ENCODE measurements at regions not wholly inside any gene's neighbourhood (a gene's known extent, or its start where the extent isn't known, plus 50 kb on each side); places are given as distances from the start of the nearest gene placed in this dataset.
"Not testable (repeated sequence)": the region's sequence is repeated elsewhere in the genome, so short reads cannot be mapped to it uniquely, and the experiment has no call there.

DNA sequence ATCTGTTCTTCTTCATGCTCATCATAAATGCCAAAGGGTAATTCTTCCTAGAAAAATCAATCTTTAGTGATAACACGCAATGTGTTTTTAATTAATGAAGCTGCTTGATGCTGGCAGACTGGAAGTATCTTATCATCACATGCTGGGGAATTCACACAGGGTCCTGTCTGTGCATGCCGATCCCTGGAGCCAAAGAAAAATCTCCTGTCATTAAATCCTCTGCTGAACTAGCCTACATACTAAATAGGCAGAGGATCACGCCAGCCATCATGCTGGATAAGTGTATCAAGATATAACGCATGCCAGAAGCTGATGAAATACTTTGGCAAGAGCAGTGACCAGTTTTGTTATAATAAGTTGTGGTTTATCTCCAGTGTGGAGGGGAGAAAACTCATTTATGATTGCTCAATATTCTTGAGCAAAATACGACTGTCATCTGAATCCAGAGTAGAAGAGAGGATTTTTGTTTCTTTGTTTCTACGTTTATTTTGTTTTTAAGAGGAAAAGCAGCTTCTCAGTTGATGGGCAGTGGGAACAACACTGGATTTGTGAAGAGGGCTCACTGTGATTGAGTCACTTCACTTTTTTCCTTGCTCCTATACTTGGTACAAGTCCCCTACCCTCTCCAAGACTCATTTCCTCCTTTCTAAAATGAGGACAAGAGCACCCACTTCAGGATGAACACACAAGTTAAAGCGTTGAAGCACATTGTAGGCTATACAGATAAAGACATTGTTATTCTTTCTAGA is 649.1 kb downstream of the TNS3 start:
- intact Hi-C loops (cut with DNase I) = no loop called here
- DNase-seq (ENCODE audit: low spot score) = no peak

DNA sequence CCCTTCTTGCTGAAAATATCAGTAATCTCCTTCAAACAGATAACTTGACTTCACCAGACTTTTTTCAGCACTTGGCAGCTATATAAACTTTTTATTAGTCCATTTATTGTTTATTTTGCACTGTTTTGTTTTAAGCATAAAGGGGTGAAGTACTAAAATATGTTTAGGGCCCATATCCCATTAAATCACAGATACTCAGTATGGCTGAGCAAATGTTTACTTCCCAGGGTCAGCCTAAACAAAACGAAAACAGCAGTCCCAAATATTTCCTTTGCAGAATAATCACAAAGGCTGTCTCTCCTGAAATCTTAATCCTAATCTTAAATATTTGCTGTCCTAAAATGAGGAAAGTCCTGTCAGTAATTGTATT is 649.6 kb downstream of the TNS3 start:
- intact Hi-C loops (cut with DNase I) = no loop called here
- no peak for DNase-seq (ENCODE audit: low spot score)

DNA sequence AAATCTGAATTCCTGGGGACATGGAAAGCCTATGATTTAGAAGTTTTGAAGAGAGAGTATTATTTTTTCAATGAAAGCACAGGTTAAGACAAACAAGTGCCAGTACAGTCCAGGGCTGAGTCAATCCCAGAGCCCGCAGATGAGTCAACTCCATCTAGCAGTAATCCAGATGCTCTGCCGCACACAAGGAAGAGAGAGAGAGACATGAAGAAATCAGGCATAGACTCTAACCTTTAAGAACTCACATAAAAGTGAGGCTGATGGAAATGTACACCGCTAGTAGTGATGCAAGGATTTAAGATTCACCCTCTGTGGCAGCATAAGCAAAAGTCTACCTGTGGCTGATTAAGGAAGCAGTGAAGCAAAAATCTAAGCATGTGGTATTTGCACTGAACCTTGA is 651.5 kb downstream of the TNS3 start:
- intact Hi-C loops (cut with DNase I) = no loop called here
- no peak for DNase-seq (ENCODE audit: low spot score)

DNA sequence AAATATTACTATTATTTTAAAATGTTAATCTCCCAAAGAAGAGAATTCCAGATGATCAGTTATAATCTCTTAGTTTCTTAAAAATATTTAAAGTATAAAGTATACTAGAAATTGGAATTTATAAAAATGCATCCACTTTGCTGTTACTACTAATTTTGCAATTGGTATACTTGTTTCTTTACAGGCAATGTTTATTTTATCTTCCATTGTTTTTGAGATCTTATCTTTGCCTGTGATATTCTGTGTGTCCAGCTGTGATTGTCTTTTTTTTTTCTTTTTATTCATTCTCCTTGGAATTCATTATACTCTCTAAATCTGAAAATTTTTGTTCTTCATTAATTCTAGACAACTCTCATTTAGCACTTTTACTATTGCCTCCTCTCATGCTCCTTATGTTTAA is 652.6 kb downstream of the TNS3 start:
- DNase-seq (ENCODE audit: low spot score) = no peak
- intact Hi-C loops (cut with DNase I) = no loop called here

DNA sequence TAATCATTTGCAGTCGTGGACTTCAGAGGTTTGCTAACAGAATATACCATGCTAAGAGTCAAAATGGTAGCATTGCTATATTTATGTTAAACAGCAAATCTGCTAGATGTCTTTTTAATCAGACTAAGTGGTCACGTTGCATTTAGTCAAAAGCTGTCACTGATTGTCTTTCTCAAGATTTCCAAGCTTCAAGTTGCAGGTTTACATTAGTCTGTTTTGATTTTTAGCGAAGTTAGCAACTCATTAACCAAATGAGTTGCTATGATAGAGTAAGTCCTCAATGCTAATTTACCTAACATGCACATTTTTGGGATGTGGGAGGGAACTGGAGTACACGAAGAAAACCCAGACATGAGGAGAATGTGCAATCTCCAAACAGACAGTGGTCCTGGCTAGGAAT is 653.2 kb downstream of the TNS3 start:
- intact Hi-C loops (cut with DNase I) = no loop called here

DNA sequence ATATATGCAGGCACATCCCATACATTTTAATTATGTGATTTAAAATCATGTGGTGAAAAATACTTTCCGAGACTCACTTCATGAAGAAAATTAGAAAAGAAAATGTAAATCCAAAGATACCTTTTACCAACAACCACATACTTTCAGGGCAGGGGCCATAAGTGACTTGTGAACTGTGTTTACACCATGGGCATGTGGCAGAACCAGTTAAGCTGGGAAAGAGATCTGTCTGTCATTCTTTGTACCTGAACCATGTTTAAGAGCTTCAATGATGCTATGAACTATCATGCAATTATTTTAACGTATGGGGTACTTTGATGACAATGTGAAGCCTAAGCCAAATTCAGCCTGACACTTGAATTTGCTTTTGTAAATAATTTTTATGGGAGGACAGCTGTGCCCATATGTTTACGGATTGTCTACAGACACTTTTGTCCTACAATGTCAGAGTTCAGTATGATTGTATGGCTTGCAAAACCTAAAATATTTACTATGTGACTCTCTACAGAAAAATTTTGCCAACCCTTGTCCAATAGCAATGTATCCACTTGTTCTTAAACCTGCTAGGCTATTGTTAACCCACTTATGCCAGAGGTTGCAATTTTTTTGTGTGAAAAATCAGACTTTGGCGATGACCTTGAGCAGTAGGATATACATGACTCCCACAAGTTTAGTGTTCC is 654.6 kb downstream of the TNS3 start:
- no peak for DNase-seq (ENCODE audit: low spot score)
- intact Hi-C loops (cut with DNase I) = no loop called here

More for the DNA sequence above, 653.2 kb downstream of the TNS3 start:
- DNase-seq (ENCODE audit: low spot score) = no peak

DNA sequence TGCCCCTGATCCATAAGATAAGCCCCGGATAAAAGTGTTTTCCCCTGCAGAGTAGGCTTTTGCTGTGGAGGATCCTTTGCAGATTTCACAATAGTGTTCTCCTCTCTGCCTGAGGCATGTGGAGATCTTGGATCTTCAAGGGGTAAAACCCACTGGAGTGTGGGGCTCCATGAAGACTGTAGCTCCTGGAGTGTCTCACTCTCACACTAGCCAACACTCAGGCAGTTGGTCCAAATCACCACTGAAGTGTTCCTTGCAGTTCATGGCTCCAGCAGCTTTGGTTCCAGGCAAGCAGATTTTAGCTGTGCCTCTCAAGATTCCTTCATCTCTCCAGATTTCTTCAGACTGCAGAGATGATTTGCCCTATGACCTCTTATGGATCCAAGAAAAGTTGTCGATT is 665.3 kb downstream of the TNS3 start:
- no peak for DNase-seq (ENCODE audit: low spot score)
- intact Hi-C loops (cut with DNase I) = no loop called here

DNA sequence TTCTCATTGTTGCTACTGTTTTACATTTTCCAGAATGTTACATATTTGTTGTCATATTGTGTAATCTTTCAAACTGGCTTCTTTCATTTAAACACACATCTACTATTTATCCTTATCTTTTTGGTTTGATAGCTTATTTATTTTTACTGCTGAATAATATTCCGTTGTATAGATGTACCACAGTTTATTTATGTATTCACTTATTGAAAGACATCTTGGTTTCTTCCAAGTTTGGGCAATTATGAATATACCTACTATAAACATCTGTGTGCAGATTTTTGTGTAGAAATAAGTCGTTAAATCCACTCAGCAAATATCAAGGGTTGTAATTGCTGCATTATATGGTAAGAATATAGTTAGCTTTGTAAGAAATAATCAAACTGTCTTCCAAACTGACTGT is 669.2 kb downstream of the TNS3 start:
- intact Hi-C loops (cut with DNase I) = no loop called here
- DNase-seq (ENCODE audit: low spot score) = no peak

DNA sequence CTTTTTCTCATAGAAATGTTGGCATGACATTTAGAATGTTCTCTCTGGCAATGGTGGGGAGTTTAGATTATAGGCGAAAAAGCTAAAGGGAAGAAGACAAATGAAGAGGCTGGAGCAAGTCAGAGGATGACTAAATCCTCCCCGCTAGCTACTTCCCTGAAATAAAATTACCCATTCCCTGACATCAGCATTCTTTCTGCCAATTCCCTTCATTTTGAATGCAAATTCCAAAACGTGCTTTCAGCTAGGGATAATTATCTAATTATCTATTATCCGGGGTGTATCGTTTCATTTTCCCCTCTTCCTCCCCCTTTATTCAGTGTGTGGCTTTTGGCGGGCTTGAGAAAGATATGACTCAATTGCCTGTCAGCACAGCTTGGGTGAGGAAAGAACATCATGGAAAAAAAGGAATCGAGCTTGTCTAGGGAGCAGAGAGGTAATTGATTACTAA is 672.3 kb downstream of the TNS3 start:
- intact Hi-C loops (cut with DNase I) = no loop called here

DNA sequence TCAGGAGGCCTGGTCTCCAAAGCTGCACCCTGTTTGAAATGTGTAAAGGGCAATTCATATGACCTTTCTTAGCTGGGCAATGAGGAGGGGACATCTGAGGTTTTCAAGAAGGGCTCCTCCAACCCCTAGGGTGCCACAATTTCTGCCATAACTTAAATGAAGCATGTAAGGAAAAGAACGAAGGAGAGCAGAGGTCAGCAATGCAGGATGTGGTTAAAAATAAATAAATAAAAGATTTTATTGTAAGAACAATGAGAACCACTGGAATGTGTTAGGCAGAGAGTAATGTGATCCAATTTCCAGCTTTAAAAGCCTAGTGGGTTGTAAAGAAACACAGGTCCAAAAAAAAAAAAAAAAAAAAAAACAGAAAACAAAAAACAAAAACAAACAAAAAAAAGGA is 673.1 kb downstream of the TNS3 start:
- intact Hi-C loops (cut with DNase I) = no loop called here
- DNase-seq (ENCODE audit: low spot score) = no peak

More for the DNA sequence above, 672.3 kb downstream of the TNS3 start:
- no peak for DNase-seq (ENCODE audit: low spot score)

DNA sequence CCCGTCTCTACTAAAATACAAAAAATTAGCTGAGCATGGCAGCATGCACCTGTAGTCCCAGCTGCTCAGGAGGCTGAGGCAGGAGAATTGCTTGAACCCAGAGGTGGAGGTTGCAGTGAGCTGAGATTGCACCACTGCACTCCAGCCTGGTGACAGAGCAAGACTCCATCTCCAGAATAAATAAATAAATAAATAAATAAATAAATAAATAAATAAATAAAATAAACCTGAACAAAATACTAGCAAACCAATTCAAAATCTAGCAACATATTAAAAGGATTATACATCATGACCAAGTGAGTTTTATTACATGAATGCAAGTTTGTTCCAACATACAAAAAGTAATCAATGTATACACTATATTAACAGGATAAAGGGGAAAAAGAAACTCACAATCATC is 677.4 kb downstream of the TNS3 start:
- DNase-seq (ENCODE audit: low spot score); intact Hi-C loops (cut with DNase I): not testable (repeated sequence)

DNA sequence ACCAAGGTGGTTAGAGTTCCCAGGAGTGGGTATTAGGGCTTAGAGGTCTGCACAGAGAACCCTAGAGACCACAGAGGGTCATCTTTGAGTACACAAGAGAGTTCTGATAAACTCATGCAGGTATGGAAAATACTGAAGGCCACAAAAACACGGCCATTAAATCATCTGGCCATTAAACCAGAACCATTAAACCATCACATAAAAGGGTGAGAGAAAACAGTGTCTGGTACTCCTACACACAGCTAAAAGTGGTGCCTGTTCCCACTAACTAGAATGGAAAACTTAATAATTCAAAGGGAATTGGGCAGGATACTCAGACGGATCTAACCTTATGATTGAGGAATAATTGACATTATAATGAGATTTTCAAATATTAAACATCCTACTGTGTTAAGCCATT is 679.4 kb downstream of the TNS3 start:
- intact Hi-C loops (cut with DNase I) = no loop called here
- no peak for DNase-seq (ENCODE audit: low spot score)

DNA sequence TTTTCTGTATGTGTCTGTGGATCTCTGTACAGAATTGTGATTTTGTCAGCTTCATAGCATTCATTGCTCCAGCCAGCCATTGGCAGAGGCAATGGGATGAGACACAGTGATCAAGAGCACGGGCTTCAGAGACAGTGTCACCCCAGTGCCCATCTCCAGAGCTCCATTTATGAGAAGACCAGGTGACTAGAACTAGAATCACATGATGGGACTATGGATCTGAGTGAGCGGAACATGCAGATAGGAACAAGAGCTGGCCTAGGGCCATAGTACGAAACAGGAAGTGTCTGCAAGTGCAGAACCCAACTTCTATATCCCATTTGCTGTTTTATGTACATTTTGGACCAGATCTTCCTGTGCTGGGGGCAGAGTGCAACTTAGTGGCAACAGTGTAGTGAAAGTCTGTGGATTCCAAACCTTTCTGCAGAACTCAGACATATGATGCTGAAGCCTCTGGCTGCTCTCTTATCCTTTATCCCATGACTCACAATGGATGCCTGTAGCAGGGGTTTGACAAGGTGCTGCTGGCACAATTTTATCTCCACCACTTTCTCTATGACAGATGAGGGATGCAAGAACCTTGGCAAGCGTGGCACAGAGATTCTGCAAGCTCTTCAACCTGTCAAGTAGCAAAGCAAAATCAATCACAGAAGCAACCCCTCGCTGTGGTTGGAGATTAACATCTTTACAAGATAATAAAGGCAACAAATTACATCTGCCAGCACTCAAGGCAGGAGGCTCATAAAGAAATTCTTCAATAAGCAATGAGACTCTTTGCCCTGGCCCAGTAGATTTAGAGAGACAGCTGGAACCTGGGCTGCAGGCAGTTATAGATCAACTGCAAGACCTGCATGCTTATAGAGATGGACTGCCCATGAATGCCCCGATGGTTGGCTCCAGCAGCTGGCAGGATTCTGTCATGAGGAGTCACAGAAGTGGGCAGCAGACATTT is 681.3 kb downstream of the TNS3 start:
- no peak for DNase-seq (ENCODE audit: low spot score)
- intact Hi-C loops (cut with DNase I) = no loop called here

DNA sequence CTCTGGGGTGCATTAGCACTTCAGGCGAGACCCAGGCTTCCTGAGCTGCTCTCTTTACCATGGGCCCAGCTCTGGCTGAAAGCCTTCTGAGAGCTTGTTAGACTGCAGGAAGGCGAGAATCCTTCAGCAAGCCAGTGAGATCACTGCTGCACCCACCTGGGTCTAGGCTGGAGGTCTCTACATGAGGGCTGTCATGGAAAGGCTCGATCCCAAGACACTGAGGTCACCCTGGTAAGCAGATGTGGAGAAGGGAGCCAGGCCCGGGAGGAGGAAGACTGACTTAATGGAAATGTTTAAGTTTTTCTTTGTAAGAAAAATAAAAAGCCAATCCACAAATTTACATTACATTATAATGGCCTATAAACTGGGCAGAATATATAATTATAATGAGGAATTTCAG is 684.5 kb downstream of the TNS3 start:
- no peak for DNase-seq (ENCODE audit: low spot score)
- intact Hi-C loops (cut with DNase I) = no loop called here

DNA sequence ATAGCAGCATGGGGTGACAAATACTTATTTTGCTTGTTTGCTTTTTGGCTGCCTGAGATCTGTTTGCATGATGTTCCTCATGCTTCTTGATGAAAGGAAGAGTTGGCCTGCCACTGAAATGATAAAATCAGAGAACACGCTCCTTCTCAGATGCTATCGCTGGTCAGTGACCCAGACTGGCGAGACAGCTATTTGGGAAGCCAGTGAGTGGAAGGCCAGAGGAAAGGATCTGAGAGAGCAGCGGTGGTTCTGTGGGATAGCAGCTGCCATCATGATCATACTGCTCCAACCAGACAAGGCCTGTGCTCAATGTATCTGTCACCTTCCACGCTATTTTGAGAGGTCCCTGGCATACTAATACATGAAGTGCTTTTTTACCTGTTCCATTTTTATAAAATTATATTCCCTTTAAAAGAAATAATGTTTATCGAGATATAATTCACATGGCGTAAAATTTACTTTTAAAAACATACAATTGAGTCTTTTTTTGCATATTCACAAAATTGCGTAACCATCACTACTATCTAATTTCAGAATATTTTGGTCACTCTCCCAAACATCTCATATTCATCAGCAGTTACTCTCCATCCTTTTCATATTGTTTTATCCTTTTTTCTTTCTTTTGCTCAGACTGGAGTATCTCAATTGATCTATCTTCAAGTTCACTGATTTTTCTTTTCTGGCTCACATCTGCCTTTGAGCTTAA is 695.1 kb downstream of the TNS3 start:
- intact Hi-C loops (cut with DNase I) = no loop called here
- DNase-seq (ENCODE audit: low spot score) = no peak

DNA sequence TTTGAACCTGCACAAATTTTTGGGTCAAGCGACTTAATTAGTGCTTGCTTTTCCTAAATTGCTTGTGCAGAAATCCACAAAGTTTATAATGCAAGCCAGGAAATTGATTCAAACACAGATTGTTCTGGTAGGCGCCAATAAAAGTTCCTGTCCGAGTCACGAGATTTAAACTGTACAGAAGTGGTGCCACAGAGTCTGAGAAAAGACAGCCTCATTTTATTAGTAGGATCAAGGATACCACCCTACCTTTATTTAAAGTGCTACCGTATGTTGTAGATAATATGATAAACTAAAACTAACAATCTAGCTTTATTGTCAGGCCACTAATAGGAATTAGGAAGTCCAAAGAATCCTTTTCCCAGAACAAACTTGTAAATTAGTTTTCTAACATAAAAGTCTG is 696.7 kb downstream of the TNS3 start:
- intact Hi-C loops (cut with DNase I) = no loop called here

DNA sequence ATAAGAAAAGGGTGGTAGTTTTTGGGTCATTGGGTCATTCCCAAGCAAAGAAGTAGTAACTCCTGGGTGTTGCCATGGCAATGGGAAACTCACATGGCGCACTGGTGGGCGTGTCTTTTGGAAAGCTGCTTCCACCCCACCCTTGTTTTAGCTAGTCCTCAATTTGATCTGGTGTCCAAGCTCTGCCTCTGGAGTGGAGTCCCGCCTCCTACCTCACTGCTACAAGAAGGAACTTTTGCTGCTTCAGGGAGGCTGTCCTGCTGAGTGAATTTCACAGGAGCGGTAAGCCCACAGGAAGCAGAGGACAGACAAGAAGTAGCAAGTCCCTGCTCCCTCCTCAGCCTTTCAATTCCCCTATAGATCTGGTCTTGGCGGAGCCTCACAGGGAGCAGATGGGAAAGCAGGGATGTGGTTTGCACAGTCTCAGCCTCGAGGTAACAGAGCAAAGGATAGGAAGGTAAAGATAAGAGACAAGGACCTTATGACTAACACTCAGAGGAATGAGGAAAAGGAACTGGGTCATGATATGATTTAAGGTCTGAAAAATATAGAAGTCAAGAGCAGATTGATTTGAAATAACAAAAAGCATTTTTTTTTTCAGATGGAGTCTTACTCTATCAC is 700.3 kb downstream of the TNS3 start:
- intact Hi-C loops (cut with DNase I) = no loop called here
- no peak for DNase-seq (ENCODE audit: low spot score)

More for the DNA sequence above, 696.7 kb downstream of the TNS3 start:
- DNase-seq (ENCODE audit: low spot score) = no peak

DNA sequence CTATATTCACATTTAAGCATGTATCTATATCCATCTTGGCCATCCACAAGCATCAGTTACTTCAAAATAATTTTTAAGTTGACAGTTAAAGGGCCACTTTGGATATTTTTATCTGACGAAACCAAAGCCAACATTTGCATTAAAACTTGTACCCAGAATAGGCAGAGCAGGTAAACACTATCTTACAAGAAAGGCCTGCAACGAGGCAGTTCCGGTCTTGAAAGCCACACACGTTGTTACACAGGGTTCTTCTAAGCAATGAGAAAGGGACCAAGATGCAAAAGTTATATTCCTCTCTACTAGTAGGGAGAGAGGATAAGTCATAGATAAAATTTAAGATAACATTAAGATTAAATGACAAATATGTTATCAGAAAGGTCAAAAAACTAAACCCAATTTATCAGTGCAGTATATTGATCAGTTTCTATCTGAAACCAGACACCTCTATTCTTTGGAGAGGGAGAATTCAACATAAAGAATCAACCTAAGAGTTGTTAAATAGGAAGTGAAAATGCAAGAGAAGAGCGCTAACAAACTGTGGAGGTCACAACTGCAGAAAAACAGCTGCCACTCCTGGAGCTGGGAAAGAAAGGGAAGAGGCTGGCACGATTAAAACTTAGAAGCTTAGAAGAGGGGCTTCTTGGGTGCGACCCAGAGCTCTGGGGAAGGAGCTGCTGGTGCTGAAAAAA is 701.3 kb downstream of the TNS3 start:
- intact Hi-C loops (cut with DNase I) = no loop called here
- no peak for DNase-seq (ENCODE audit: low spot score)

DNA sequence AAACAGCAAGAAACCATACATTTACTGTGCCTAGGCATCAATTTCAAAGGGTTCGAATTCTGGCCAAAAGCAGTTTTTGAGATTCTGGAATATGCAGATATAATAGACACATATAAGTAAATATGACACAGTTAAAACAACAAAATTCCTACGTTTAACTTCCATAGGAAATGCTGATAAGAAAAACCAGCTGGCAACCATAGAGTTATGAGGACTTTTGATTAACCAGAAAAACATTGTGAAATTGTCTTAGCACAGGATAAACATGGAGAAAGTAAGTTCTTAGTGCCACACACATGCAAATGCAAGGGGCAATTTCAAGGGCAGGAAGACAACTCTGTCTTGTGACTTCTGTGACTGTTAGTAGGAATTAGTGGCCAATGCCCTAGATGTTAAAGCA is 702.1 kb downstream of the TNS3 start:
- intact Hi-C loops (cut with DNase I) = no loop called here
- no peak for DNase-seq (ENCODE audit: low spot score)
